Peyer's patch (tissue), 4 donors: ENCODE measurements at regions not wholly inside any gene's neighbourhood (a gene's known extent, or its start where the extent isn't known, plus 50 kb on each side); places are given as distances from the start of the nearest gene placed in this dataset.
"Not testable (repeated sequence)": the region's sequence is repeated elsewhere in the genome, so short reads cannot be mapped to it uniquely, and the experiment has no call there.

Source experiments
- DNase-seq, 3 donors: peaks; one replicate each; pipeline ENCODE4 v3.0.0-alpha.2; 2017 to 2019
- H3K27ac ChIP-seq, 4 donors: fragments of 200-600 bp; sonication (generic); one replicate each; pipeline ENCODE4 v1.5.1; 2016 to 2019
- H3K27me3 ChIP-seq, 2 donors: fragments of 200-600 bp; sonication (generic); one replicate each; pipeline ENCODE4 v1.5.1; 2019
- H3K36me3 ChIP-seq, 3 donors: fragments of 200-600 bp; sonication (generic); one replicate each; pipeline ENCODE4 v1.5.1; 2016 to 2019
- H3K4me1 ChIP-seq, 4 donors: fragments of 200-600 bp; sonication (generic); one replicate each; pipeline ENCODE4 v1.5.1; 2016 to 2019
- H3K4me3 ChIP-seq, 4 donors: fragments of 200-600 bp; sonication (generic); 1 replicate in 3 of 4; 2 replicates in 1 of 4; pipeline ENCODE4 v1.5.1; 2016 to 2019; ENCODE audit warnings: mild to moderate bottlenecking in 1 of 4
- H3K9me3 ChIP-seq, 4 donors: fragments of 200-600 bp; sonication (generic); one replicate each; pipeline ENCODE4 v1.5.1; 2016 to 2019; ENCODE audit warnings: mild to moderate bottlenecking in 1 of 4
- CTCF ChIP-seq, 6 experiments: fragments of 450-650 bp in 4 of 6; fragments of 200-600 bp in 2 of 6; sonication (generic) in 1 of 6; IDR thresholded peaks; one replicate each; pipeline ENCODE4 v1.5.1; 2017 to 2019; ENCODE audit warnings: antibody characterized with exemption in 6 of 6, mild to moderate bottlenecking in 3 of 6, moderate library complexity in 1 of 6
- POLR2A ChIP-seq, 2 donors: fragments of 450-650 bp; IDR thresholded peaks; one replicate each; pipeline ENCODE4 v1.5.1; 2017; ENCODE audit warnings: antibody characterized with exemption in 2 of 2, mild to moderate bottlenecking in 2 of 2, moderate library complexity in 2 of 2

DNA sequence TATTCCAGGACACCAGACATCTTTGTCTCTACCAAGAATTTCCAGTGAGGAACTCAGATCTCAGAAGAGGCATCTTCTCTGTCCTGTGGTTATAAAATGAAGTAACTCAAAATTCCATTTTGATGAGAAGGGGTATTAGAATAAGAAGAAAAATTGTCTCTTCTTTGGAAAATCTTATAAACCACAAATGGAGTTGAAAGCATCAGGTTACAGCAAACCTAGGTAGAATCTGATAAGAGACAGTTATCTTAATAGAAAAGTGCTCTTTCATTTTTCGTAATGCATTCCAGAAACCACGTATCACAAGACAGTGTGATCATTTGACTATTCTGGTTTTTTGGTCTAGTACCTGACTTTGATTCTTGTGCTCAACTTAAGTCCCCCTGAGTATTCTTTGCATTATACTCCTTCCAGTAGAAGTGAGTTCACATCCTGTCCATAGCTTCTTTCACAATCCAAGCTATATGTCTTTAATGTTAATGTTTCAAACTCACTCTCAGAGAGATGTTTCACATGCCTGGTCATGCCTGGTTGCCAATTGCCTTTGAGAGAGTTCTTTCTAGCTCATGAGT lies 120.9 kb upstream of the PRDX6 start:
- Histone ChIP-seq H3K4me3 (no peak overlapping the region), H3K9me3 (no peaks in the 10 kb centered on the region), H3K27me3 (no peaks in the 10 kb centered on the region), H3K36me3 (no peaks in the 10 kb centered on the region), H3K27ac (no peak overlapping the region), H3K4me1 (no peaks in the 10 kb centered on the region)
- no peak for DNase-seq
- TF ChIP-seq POLR2A (IDR thresholded peaks at IDR 0.05) (no peak), CTCF (IDR thresholded peaks at IDR 0.05) (no peak)

DNA sequence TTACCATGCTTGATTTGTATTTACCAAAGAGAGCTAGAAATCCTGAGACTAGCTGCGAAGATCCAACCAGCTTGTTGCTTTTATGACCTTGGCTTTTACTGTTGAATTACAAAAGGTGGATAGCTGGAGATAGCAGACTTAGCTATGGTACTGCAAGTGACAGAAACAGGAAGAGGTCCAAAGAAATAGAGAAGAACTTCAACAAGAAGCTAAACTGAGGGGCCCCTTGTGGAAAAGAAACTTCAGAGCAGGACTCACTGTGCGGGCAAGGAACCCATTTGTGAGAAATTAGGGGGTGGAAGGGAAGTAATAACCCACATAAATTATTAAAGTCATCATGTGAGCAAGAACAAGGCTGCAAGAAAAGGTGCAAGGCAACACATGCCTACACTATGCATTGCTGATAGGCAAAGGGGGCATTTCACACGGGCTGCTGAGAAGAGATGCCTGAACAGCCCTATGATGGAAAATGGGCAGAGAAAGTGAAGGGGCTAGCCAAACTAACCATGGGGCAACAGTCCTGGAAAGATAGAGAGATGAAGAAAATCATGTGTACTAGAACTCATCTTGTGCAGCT lies 116.6 kb upstream of the PRDX6 start:
- H3K4me1 ChIP-seq, result no peaks in the 10 kb centered on the region
- H3K27me3 ChIP-seq, result no peaks in the 10 kb centered on the region
- no peak overlapping the region for H3K4me3 ChIP-seq
- TF ChIP-seq POLR2A (IDR thresholded peaks at IDR 0.05) (no peak), CTCF (IDR thresholded peaks at IDR 0.05) (no peak)
- no peaks in the 10 kb centered on the region for H3K9me3 ChIP-seq
- no peaks in the 10 kb centered on the region for H3K36me3 ChIP-seq
- H3K27ac ChIP-seq, result no peak overlapping the region
- no peak for DNase-seq

GRCh38 chr1:173362543-173362942 lies 114.6 kb upstream of the PRDX6 start:
- no peak for TF ChIP-seq POLR2A (IDR thresholded peaks at IDR 0.05)
- TF ChIP-seq CTCF (IDR thresholded peaks at IDR 0.05), result no peak
- Histone ChIP-seq H3K9me3 (no peaks in the 10 kb centered on the region), H3K4me3 (no peak overlapping the region), H3K36me3 (no peaks in the 10 kb centered on the region), H3K27ac (no peak overlapping the region), H3K4me1 (no peaks in the 10 kb centered on the region), H3K27me3 (no peaks in the 10 kb centered on the region)
- DNase-seq, result no peak

DNA sequence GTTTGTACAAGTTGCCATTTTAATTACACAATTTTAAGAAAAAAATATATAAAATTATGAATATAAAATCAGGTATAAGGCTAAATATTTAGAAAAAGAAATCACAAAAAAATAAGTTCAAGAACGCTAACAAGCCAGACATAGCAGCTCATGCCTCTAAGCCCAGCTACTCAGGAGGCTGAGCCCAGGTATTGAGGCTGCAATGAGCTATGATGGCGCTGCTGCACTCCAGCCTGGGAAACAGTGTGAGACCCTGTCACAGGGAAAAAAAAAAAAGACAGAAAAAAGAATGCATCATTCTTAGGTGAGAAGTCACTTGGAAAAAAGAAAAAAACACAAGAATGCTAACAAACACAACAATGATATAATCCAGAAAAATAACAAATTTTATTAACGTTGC lies 112.3 kb upstream of the PRDX6 start:
- no peak overlapping the region for H3K4me3 ChIP-seq
- no peaks in the 10 kb centered on the region for H3K36me3 ChIP-seq
- TF ChIP-seq POLR2A (IDR thresholded peaks at IDR 0.05), result no peak
- no peak for TF ChIP-seq CTCF (IDR thresholded peaks at IDR 0.05)
- no peaks in the 10 kb centered on the region for H3K9me3 ChIP-seq
- H3K27me3 ChIP-seq, result no peaks in the 10 kb centered on the region
- no peak overlapping the region for H3K27ac ChIP-seq
- no peaks in the 10 kb centered on the region for H3K4me1 ChIP-seq
- no peak for DNase-seq

DNA sequence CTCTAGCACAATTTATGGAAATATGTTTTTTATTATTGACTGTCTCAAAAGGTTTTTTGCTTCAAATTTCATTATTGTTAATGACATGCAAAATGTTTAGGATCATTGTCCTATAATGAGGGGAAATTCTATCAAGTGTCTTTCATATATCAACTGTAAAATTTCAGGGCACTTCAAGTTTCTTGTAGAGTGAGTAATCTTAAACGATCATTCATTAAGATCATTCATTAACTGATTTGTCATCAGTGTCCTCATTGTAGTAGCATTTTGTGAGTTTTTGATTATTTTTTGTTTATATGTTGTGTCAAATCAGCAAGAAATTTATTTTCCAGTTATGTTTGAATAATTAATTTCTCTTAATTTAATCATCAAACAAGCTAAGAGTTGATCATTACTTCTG lies 111.8 kb upstream of the PRDX6 start:
- Histone ChIP-seq H3K4me3 (no peak overlapping the region), H3K4me1 (no peaks in the 10 kb centered on the region), H3K9me3 (no peaks in the 10 kb centered on the region), H3K36me3 (no peaks in the 10 kb centered on the region), H3K27me3 (no peaks in the 10 kb centered on the region), H3K27ac (no peak overlapping the region)
- TF ChIP-seq CTCF (IDR thresholded peaks at IDR 0.05), result no peak
- DNase-seq, result no peak

GRCh38 chr1:173367136-173367535 lies 110.0 kb upstream of the PRDX6 start:
- H3K9me3 ChIP-seq, result no peaks in the 10 kb centered on the region
- no peak for DNase-seq
- H3K4me1 ChIP-seq, result no peaks in the 10 kb centered on the region
- TF ChIP-seq POLR2A (IDR thresholded peaks at IDR 0.05), result no peak
- TF ChIP-seq CTCF (IDR thresholded peaks at IDR 0.05), result no peak
- no peaks in the 10 kb centered on the region for H3K36me3 ChIP-seq
- H3K4me3 ChIP-seq, result no peak overlapping the region
- no peaks in the 10 kb centered on the region for H3K27me3 ChIP-seq
- H3K27ac ChIP-seq, result no peak overlapping the region

GRCh38 chr1:173370586-173370985 lies 106.5 kb upstream of the PRDX6 start:
- DNase-seq, H3K27ac ChIP-seq, H3K4me3 ChIP-seq, H3K36me3 ChIP-seq, H3K4me1 ChIP-seq, H3K9me3 ChIP-seq, H3K27me3 ChIP-seq: not testable (repeated sequence)

DNA sequence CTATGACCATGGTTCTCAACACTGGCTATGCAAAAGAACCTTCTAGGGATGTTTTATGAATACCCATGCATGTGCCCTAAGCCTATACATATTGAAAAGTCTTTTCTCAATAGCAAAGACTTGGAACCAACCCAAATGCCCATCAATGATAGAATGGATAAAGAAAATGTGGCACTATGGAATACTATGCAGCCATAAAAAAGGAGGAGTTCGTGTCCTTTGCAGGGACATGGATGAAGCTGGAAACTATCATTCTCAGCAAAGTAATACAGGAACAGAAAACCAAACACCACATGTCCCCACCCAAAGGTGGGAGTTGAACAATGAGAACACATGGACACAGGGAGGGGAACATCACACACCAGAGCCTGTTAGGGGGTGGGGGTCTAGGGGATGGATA lies 101.1 kb upstream of the PRDX6 start:
- not testable (repeated sequence) for H3K4me3 ChIP-seq, H3K27ac ChIP-seq, H3K9me3 ChIP-seq, DNase-seq, H3K36me3 ChIP-seq, H3K4me1 ChIP-seq, H3K27me3 ChIP-seq
